Muscle of arm (tissue), 1 donor: ENCODE measurements at regions not wholly inside any gene's neighbourhood (a gene's known extent, or its start where the extent isn't known, plus 50 kb on each side); places are given as distances from the start of the nearest gene placed in this dataset.

ENCODE experiments used
- DNase-seq: peaks from one replicate; pipeline ENCODE4 v3.0.0-alpha.2; 2013

- no peak for DNase-seq
Measured at GRCh38 chr5:143586781-143587362, 183.4 kb upstream of the NR3C1 start.

GRCh38 chr5:143585970-143586369, 182.5 kb upstream of the NR3C1 start:
- DNase-seq = no peak

DNA sequence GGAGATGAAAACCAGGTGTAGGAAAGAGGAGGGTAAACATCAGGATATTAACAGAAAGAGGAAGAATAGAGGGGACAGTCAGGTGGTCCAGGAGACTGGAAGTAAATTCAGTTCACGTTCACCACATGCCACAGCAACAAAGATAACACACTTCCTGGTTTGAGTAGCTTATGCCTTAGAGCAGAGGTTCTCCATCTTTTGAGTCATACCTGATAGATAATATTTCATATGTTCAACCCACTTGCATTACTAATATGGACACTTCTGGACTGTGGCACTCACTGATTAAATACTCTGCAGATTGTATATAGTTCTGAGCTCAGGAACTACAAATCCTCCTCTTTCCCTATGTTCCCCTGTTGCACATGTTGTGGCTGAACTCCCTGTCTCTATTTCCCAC, 179.9 kb upstream of the NR3C1 start:
- no peak for DNase-seq

DNA sequence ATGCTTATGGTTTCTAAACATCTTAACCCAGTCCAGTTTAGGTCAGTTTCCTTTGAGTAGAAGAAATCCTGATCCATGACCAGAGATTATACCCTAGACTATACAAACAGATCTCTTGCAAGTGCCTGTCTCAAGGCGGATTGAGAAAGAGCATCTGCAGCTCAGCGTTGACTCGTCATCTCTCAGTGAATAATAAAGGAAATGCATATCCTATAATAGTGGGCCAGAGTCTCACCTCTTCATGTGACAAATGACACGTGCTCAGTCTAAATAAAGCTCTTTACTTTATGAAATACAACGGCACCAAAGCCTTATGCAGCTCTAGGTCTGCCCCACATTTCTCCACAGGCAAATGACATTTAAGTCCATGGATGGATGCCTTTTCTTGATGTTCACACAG, 179.4 kb upstream of the NR3C1 start:
- no peak for DNase-seq

- DNase-seq = no peak
Measured at GRCh38 chr5:143582176-143582575, 178.7 kb upstream of the NR3C1 start.

GRCh38 chr5:143581649-143582048, 178.2 kb upstream of the NR3C1 start:
- DNase-seq = no peak

DNA sequence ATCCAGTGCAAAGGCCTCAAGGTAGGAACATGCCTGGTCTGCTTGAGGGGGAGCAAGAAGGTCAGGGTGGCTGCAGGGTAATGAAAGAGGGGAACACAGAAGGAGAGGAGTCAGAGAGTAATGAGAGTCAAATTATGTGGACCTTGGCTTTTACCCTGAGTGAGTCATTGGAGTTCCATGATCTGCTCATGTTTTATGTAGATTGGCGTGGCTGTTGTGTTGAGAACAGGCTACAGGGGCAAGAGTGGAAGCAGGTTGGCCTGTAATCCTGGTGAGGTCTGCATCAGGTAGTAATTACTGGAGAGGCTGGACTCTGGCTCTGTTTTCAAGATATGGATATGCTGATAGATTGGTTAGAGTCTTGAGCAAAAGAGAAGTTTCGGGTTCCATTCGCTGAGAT, 177.7 kb upstream of the NR3C1 start:
- no peak for DNase-seq

DNA sequence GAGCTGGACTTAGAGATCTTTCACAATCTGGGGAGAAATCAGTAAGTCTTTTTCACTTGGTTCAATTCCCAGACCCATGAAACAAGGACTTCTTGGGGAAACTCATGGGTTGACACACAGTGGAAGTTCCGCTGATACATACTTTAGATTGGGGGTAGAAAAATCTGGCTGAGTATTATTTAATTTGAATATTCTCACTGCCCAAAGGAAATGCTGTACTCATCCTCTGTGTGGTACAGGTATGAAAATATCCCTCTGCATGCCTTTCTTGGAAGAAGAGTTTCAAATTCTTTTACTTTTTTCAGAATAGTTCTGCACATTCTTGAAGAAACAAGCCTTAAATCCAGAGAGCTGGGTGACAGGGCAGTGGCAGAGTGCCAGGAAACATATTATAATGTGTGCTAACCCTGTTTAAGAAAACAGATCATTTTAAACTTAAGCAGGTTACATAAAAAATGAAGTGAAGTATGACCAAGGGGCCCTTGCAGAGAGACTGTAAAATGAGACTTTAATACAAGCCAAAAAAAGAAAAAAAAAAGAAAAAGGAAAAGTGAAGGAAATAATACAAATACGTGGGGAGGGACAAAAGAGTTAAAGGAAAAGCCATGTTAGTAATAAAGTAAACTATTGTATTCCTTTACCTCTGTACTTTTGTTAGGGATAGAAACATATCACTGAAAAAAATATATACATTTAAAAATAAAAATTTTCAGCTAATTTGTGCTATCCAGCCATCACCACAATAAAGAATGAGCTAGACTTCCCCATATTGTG, 173.4 kb upstream of the NR3C1 start:
- DNase-seq = no peak

- no peak for DNase-seq
Measured at GRCh38 chr5:143575286-143575685, 171.8 kb upstream of the NR3C1 start.

DNA sequence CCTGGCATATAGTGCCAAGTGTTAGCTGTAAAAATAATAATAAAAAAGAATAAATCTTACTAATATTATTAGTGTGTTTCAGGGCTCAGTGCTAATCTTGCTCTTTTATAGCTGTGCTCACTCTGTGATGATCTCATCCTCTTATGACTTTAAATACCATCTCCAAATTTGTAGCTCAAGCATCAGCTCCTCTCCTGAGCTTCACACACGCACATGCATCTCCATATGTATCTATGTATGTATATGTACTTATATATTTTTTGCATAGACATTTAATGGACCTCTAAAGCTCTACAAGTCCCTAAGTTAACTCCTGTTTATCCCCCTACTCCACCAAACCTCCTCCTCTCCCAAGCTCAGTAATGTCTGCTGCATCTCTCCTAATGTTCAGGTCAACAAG, 170.8 kb upstream of the NR3C1 start:
- DNase-seq = no peak

GRCh38 chr5:143573568-143574170, 170.2 kb upstream of the NR3C1 start:
- no peak for DNase-seq

DNA sequence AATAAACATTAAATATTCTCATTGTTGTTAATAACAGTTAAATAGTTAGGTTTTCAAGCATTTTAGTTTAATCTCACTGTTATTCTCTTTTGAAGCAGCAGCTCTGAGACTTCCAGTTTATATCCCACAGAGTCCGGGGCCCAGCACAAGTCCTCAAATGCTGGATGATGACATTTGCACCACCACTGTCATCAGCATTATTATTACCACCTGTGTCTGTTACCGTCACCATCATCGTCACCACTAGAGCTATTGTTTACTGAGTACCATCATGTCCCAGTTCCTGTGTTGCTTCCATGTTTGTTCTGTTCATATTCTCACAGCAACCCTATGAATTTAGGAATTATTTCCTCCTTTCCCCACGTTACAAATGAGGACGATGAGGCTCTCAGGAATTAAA, 169.2 kb upstream of the NR3C1 start:
- no peak for DNase-seq

- no peak for DNase-seq
Measured at GRCh38 chr5:143571642-143572624, 168.4 kb upstream of the NR3C1 start.

GRCh38 chr5:143570989-143571388, 167.5 kb upstream of the NR3C1 start:
- no peak for DNase-seq

DNA sequence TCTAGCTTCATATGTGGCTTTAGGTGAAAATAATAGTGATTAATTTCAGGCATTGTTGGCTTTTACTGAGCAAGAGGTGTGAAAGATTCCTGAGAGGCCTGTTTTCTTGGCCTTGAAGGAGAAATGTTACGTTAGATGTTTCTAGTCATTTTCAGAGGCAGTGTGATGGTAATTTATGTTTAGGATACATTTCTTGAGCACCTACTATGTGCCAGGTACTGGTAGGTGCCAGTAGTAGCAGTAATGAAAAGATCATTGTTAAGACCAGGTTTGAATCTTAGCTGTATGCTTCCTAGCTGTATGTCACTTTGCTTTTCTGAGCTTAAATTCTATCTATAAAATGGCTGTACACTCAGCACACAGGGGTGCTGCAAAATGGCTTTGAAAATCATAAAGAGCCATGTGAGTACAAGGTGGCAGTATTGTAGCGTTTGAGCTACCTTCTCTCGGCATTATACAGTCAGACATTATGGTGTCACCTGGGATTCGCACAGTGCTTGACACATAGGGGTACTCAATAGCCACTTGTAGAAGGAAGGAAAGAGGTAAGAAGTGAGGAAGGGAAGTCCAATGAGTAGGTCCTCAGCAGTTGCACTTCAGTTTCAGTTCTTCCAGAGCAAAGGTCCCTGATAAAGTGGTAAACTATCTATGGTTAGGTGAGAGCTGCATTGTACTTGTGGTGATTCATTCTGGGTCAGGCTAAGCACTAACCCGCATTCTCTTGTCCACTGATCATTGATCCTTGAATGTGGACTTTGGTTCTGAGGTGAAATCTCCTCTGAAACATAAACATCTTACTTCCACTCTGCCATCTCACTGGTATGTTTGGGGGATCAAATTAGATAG, 166.5 kb upstream of the NR3C1 start:
- no peak for DNase-seq

DNA sequence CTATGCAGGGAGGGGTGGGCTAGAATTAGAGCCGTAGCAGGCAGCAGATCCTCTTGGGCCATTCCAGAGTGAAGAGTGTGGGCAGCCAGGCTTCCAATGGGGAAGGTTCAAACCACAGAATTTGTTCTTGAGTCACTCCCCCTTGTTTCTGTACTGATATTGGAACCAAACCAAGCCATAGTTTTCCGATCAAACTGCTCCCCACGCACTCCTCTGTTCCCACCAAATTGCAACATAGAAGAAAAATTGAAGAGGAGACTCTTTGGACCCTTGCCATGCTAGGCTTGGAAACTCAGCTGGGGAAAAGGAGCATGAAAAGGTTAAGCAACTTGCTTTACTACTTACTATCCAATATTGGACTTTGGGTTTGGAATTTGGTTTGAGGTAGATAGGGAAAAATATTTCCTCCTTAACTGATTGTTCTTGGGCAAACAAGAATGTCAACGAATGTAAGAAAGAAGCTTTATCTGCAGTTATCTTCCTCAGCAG, 165.8 kb upstream of the NR3C1 start:
- no peak for DNase-seq

GRCh38 chr5:143567583-143568504, 164.4 kb upstream of the NR3C1 start:
- no peak for DNase-seq

GRCh38 chr5:143566139-143566538, 162.7 kb upstream of the NR3C1 start:
- no peak for DNase-seq

- DNase-seq = no peak
Measured at GRCh38 chr5:143564417-143564816, 160.9 kb upstream of the NR3C1 start.

GRCh38 chr5:143562935-143563334, 159.4 kb upstream of the NR3C1 start:
- DNase-seq = no peak
